Hematopoietic multipotent progenitor cell treated with erythropoietin and hydrocortisone succinate and interleukin-3 and kit ligand, for 8 days (in vitro differentiated cells): ENCODE measurements at regions not wholly inside any gene's neighbourhood (a gene's known extent, or its start where the extent isn't known, plus 50 kb on each side); places are given as distances from the start of the nearest gene placed in this dataset.
"Not testable (repeated sequence)": the region's sequence is repeated elsewhere in the genome, so short reads cannot be mapped to it uniquely, and the experiment has no call there.

Experiments
- DNase-seq: peaks from one replicate; pipeline ENCODE4 v3.0.0-alpha.2; 2015

GRCh38 chr11:11755871-11756270 lies 85.9 kb upstream of the USP47 start:
- no peak for DNase-seq

DNA sequence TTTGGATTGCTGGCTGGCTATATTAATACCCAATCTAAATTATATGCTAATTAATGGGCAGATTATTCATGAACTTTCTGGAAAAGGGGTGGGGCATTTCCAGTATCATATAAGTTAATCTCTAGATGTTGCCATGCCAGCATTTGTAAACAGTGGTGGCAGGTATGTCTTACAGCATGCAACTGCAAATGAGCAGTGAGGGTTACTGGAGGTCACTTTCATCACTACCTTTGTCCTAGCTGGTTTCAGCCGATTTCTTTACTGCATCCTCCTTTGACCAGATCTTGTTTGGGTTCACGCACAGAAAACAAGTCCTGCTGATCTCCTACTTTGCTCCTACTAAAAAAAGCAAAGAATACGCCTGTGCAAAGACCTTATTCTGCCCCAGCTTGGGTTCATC lies 89.1 kb upstream of the USP47 start:
- DNase-seq, result no peak

GRCh38 chr11:11750017-11750878 lies 91.5 kb upstream of the USP47 start:
- no peak for DNase-seq

DNA sequence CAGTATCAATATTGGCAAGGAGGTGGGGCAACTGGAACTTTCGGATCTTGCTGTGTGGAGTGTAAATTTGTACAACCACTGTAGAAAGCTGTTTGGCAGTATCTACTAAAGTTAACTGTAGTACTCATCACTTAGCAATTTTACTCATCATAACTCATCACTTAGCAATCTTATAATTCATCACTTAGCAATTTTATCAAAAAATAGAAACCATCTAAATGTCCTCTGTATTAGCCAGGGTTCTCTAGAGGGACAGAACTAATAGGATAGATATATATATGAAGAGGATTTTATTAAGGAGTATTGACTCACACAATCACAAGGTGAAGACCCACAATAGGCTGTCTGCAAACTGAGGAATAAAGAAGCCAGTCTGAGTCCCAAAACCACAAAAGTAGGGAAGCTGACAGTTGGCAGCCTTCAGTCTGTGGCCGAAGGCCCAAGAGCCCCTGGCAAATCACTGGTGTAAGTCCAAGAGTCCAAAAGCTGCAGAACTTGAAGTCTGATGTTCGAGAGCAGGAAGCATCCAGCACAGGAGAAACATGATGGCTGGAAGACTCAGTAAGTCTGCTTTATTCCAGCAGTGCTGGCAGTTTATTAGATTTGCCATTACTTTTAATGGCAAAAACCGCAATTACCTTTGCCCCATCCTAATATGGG lies 92.9 kb upstream of the USP47 start:
- no peak for DNase-seq

DNA sequence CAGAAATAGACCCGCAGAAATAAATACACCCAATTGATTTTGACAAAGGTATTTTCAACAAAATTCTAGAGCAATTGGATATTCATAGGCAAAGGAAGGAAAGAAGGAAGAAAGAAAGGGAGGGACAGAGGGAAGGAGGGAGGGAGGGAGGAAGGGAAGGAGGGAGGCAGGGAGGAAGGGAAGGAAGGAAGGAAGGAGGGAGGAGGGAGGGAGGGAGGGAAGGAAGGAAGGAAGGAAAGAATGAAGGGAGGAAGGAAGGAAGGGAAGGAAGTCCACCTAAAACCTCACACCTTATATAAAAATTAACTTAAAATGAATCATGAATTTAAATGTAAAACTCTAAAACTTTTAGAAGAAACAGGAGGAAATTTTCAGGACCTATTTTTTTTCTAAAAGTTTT lies 94.2 kb upstream of the USP47 start:
- no peak for DNase-seq

GRCh38 chr11:11746449-11746848 lies 95.3 kb upstream of the USP47 start:
- no peak for DNase-seq

- DNase-seq, result no peak
These were observed 98.6 kb upstream of the USP47 start for GRCh38 chr11:11743216-11743615.

DNA sequence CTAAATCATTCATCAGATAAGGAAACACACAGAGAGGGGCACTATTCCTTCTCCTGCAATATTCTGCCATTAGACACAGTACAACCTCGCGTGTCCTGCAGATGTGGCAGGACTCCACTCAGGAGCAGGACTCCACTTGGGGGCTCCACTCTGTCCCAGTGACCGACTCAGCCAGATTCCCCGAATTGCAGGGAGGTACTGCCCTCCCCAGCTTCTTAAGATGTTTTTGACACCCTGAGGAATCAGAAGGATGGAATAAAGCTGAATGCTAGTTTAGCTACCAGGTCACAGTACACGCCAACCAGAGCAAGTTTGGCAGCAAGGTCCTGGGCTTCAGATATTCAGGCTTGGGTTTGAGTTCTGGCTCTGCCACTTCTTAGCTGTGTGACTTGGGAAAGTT lies 99.3 kb upstream of the USP47 start:
- no peak for DNase-seq

DNA sequence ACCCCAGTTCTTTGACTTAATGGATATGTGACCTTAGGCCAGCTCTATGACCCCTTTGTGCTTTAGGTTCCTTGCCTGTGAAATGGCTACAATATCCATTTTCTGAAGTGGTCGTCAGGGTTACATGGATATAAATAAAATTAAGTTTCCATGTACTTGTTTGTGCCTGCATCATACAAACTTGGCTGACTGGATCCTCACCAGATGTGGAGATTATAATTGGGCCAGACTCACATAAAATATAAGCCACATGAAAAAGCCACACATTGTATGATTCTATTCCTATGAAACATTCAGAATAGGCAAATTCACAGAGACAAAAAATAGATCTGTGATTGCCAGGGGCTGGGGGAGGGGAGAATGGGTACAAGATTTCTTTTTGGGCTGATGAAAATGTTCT lies 100.9 kb upstream of the USP47 start:
- DNase-seq, result no peak

DNA sequence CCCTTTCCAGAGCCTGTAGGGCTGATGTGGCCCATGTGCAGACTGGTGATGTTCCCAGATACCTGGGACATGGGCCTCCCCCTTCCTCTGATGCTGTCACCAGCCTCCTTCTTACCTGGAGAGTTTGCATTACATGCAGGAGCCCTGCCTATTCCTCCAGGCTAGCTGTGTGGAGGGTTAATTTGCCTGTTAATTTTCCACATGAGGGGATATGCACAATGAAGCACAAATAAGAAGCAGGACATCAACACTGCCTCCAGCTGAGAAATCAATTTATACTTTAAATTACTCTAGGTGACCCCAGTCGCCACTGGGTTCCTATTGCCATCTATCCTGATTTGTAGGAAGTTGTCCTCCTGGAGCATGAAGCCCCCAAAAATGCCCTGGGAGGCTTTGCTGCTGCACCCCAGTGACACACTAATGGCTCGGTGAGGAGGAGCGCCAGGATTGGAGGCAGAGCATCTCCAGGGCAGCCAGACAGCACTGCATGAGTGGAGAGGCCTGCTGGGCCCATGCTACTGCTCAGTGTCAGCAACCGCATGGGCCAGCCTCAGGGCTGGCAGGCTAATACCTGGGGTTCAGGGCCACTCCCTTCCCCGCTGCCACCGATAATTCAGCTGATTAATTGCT lies 101.6 kb upstream of the USP47 start:
- no peak for DNase-seq

GRCh38 chr11:11738370-11738769 lies 103.4 kb upstream of the USP47 start:
- no peak for DNase-seq

DNA sequence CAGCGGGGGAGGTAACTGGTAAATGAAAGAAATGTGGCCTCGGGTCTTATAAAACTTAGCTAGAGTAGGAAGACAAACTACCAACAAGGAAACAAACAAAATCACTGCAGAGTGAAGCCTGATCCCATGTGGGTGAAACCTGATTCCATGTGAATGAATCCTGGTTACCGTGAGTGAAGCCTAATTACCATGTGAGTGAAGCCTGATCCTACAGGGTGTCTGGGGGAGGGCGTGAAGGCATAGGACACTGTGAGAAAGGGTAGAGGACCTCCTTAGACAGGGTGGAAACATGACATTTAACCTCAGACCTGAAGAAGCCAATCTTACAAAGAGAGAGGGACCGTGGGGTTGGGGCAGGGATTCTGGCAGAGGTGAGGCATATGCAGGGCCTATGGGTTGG lies 106.2 kb upstream of the USP47 start:
- no peak for DNase-seq

GRCh38 chr11:11733246-11733747 lies 108.5 kb upstream of the USP47 start:
- DNase-seq, result no peak

DNA sequence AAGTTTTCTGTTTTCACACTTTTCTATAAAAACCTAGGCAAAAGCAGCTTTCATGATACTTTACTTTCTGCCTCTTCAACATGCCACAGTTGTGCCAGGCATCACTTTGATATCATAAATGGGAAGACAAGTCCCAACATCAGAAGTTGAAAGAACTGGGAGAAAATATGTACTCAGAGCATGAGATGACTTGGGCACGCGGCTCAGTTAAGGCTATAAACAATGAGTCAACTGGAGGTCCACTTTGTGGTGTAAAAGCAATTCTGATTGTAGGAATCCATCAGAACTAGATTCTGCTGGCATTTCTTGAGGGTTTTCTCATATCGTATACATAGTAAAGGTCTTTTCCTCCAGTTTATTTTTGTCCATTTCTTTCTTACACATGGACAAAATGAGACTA lies 109.7 kb upstream of the USP47 start:
- DNase-seq, result no peak

GRCh38 chr11:11731311-11732083 lies 109.7 kb upstream of the GALNT18 start:
- DNase-seq, result no peak

DNA sequence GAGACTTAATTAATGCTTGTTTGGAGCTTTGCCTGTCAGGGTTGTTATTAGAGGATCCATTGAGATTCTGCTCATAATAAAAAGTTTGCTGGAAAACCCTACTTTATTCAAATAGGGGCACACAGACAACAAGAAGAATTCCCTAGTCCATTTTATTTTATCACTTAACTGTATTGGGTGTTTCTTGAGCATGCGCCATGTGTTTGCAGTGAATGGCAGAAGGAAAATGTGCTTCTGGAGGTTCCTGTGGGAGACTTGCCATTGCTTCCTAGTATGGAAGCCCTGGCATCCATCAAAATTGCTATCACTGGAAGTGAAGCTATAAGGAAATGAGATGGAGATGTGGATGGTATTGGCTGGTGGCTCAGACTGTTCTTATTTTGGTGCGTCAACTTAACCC lies 106.6 kb upstream of the GALNT18 start:
- no peak for DNase-seq

DNA sequence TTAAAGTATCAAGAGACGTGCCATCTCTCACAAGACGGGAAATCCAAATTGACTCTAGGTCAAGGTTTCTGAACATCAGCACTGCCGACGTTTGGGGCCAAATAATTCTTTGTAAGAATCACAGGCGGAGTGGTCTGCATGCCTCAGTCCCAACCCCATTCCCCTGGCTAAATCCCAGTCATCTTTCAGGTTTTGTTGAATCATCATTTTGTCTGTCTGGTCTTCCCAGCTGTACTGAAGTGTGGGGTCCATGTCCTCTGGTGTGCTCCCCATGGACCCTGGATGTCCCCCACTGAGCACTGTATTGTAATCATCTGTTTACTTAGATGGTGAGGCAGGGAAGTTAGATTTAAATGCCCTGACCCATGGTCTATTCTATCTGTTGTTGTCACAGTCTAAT lies 103.6 kb upstream of the GALNT18 start:
- DNase-seq, result no peak

GRCh38 chr11:11724994-11725393 lies 103.2 kb upstream of the GALNT18 start:
- no peak for DNase-seq

- no peak for DNase-seq
These were observed 101.1 kb upstream of the GALNT18 start for GRCh38 chr11:11722861-11723260.

DNA sequence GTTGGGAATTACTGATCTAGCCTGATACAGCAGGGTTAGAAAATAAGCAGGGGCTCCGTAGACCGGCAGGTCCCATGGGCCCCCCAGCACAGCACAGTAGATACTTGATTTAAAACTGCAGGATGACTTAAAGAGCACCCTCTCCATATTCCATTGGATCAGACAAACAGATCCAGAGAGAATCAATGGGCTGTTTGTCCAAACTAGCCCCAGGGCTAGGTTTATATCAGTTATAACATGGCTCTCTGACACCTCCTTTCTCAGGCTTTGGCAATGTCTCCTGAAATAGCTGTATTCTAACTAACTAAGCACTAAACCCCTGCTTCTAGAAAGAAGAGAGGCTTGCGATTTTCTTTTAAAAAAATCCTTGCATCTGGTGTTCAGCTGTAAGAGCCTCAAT lies 100.4 kb upstream of the GALNT18 start:
- no peak for DNase-seq

DNA sequence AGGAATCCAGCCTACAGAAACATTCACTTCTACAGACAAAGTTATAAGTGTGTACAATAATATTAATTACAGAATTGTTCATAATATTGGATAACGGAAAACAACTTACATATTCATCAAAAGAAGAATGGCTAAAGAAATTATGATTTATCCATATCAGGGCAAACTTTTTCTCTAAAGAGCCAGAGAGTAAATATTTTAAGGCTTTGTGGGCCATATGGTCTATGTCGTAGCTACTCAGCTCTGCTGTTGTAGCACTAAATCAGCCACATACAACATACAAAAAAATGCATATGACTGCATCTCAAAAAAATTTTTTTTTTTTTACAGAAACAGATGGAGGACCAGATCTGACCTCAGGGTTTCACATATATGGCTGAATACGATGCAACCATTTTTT lies 96.7 kb upstream of the GALNT18 start:
- no peak for DNase-seq

DNA sequence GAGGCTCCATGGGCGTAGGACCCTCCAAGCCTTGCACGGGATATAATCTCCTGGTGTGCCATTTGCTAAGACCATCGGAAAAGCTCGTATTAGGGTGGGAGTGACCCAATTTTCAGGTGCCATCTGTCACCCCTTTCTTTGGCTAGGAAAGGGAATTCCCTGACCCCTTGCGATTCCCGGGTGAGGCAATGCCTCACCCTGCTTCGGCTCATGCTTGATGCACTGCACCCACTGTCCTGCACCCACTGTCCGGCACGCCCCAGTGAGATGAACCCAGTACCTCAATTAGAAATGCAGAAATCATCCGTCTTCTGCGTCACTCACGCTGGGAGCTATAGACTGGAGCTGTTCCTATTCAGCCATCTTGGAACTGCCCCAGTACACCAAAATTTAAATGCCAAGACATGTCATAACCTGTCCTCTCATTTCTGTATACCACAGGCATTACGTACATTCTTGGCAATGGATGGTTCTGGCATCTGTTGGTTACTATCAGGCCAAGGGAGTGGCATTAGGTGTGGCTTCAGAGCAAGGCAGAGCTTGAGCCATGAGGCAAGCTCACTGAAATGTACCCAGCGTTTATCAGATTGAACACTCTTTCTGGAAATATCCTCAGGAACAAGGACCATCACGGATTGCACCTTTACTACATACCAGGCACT lies 95.4 kb upstream of the GALNT18 start:
- no peak for DNase-seq

GRCh38 chr11:11715075-11715474 lies 93.3 kb upstream of the GALNT18 start:
- not testable (repeated sequence) for DNase-seq
